GM21367 (cell line): ENCODE measurements at regions not wholly inside any gene's neighbourhood (a gene's known extent, or its start where the extent isn't known, plus 50 kb on each side); places are given as distances from the start of the nearest gene placed in this dataset.
A peak's percentile ranks its signal among the peaks of the same experiment; 100 is the strongest.
"Not testable (repeated sequence)": the region's sequence is repeated elsewhere in the genome, so short reads cannot be mapped to it uniquely, and the experiment has no call there.

ENCODE experiments used
- ATAC-seq: cut with Tn5 transposase; IDR thresholded peaks from one replicate; pipeline ENCODE4 v1.9.1; 2021; ENCODE audit not compliant: unreplicated experiment

GRCh38 chr7:106563466-106564150 is 97.3 kb downstream of the CCDC71L start:
- ATAC-seq: no peak

GRCh38 chr7:106562711-106563366 is 98.1 kb downstream of the CCDC71L start:
- no peak for ATAC-seq

GRCh38 chr7:106561666-106562411 is 99.1 kb downstream of the CCDC71L start:
- no peak for ATAC-seq

- ATAC-seq: no peak
These were observed 99.8 kb downstream of the CCDC71L start for GRCh38 chr7:106561151-106561550.

GRCh38 chr7:106560482-106560881 is 100.5 kb downstream of the CCDC71L start:
- no peak for ATAC-seq

- ATAC-seq: not testable (repeated sequence)
These were observed 104.7 kb downstream of the CCDC71L start for GRCh38 chr7:106556244-106556643.

- ATAC-seq: not testable (repeated sequence)
These were observed 106.3 kb downstream of the CCDC71L start for GRCh38 chr7:106554623-106555022.

GRCh38 chr7:106553446-106553836 is 107.5 kb downstream of the CCDC71L start:
- ATAC-seq: no peak

GRCh38 chr7:106552645-106553445 is 108.1 kb downstream of the CCDC71L start:
- ATAC-seq: peak; percentile 95

- no peak for ATAC-seq
These were observed 109.0 kb downstream of the CCDC71L start for GRCh38 chr7:106551936-106552335.

GRCh38 chr7:106548491-106548890 is 112.5 kb downstream of the CCDC71L start:
- no peak for ATAC-seq

GRCh38 chr7:106545275-106545674 is 115.7 kb downstream of the CCDC71L start:
- ATAC-seq: no peak

GRCh38 chr7:106543221-106543757 is 117.7 kb downstream of the CCDC71L start:
- ATAC-seq: no peak

- ATAC-seq: peak; percentile 87
These were observed 118.3 kb downstream of the CCDC71L start for GRCh38 chr7:106542550-106543220.

- no peak for ATAC-seq
These were observed 122.3 kb downstream of the CCDC71L start for GRCh38 chr7:106538638-106539037.

GRCh38 chr7:106537119-106537518 is 123.8 kb downstream of the CCDC71L start:
- no peak for ATAC-seq

GRCh38 chr7:106536079-106536478 is 124.9 kb downstream of the CCDC71L start:
- ATAC-seq: no peak

- no peak for ATAC-seq
These were observed 125.6 kb downstream of the CCDC71L start for GRCh38 chr7:106535234-106535932.

- ATAC-seq: no peak
These were observed 126.6 kb downstream of the CCDC71L start for GRCh38 chr7:106534271-106534846.
